Ovary (tissue), 3 donors: ENCODE measurements at regions not wholly inside any gene's neighbourhood (a gene's known extent, or its start where the extent isn't known, plus 50 kb on each side); places are given as distances from the start of the nearest gene placed in this dataset.

Source experiments
- CTCF ChIP-seq, 3 donors: fragments of 450-650 bp in 2 of 3; fragments of 200-600 bp in 1 of 3; IDR thresholded peaks; one replicate each; pipeline versions ENCODE4 v1.5.1 to v1.8.0; 2016 to 2022; ENCODE audit warnings: antibody characterized with exemption in 3 of 3, mild to moderate bottlenecking in 1 of 3
- POLR2A ChIP-seq: fragments of 450-650 bp; IDR thresholded peaks from one replicate; pipeline ENCODE4 v1.6.1; 2017; ENCODE audit warnings: antibody characterized with exemption, mild to moderate bottlenecking, moderate library complexity
- donor health status: DM: no; HTN: no; CAD: no.

- TF ChIP-seq CTCF (IDR thresholded peaks at IDR 0.05) = no peak
- TF ChIP-seq POLR2A = no peak
Measured at GRCh38 chr12:17975763-17976162, 114.2 kb downstream of the RERGL start.
